ENCODE measurements at regions not wholly inside any gene's neighbourhood (a gene's known extent, or its start where the extent isn't known, plus 50 kb on each side); places are given as distances from the start of the nearest gene placed in this dataset.

GRCh38 chr14:103273145-103273744 lies 60.8 kb upstream of the EIF5 start:
- no peak for TF ChIP-seq CTCF (IDR thresholded peaks at IDR 0.05)
- intact Hi-C loops (cut with DNase I) = no loop called here

GRCh38 chr14:103273745-103274615 lies 60.1 kb upstream of the EIF5 start:
- Histone ChIP-seq H3K9me3 (no peaks in the 10 kb centered on the region), H3K27me3 (replicated peaks; ENCODE audit: insufficient read depth) (no peaks in the 10 kb centered on the region), H3K36me3 (no peaks in the 10 kb centered on the region), H3K4me1 (replicated peaks) (no peaks in the 10 kb centered on the region), H3K27ac (no peak overlapping the region), H3K4me3 (peak overlapping the region in 1 of 2 donors; percentile 17)
- 26% methylated on average over 63 of the region's 79 CpGs for WGBS
- TF ChIP-seq CTCF (IDR thresholded peaks at IDR 0.05) (no peak), POLR2AphosphoS5 (IDR thresholded peaks at IDR 0.05) (no peak), POLR2A (IDR thresholded peaks at IDR 0.05) (no peak)
- intact Hi-C loops (cut with DNase I) = no loop called here
- no peak for DNase-seq (ENCODE audit: low spot score)

More at GRCh38 chr14:103273145-103273744, 60.8 kb upstream of the EIF5 start:
- Histone ChIP-seq H3K27ac (no peak overlapping the region), H3K27me3 (replicated peaks; ENCODE audit: insufficient read depth) (no peaks in the 10 kb centered on the region), H3K4me3 (peak overlapping the region; percentile 17), H3K36me3 (no peaks in the 10 kb centered on the region), H3K4me1 (replicated peaks) (no peaks in the 10 kb centered on the region), H3K9me3 (no peaks in the 10 kb centered on the region)
- WGBS = 10% methylated on average over 41 of the region's 63 CpGs
- no peak for DNase-seq (ENCODE audit: low spot score)

GRCh38 chr14:103275000-103275399 lies 59.0 kb upstream of the EIF5 start:
- intact Hi-C loops (cut with DNase I) = no loop called here
- no peaks in the 10 kb centered on the region for H3K36me3 ChIP-seq
- H3K27ac ChIP-seq = no peak overlapping the region
- no peak for TF ChIP-seq POLR2A (IDR thresholded peaks at IDR 0.05)
- no peak for TF ChIP-seq CTCF (IDR thresholded peaks at IDR 0.05)
- TF ChIP-seq POLR2AphosphoS5 (IDR thresholded peaks at IDR 0.05) = no peak
- H3K4me3 ChIP-seq = no peak overlapping the region
- no peak for DNase-seq (ENCODE audit: low spot score)
- no peaks in the 10 kb centered on the region for H3K27me3 ChIP-seq (replicated peaks; ENCODE audit: insufficient read depth)
- H3K9me3 ChIP-seq = no peaks in the 10 kb centered on the region
- H3K4me1 ChIP-seq (replicated peaks) = no peaks in the 10 kb centered on the region

- Histone ChIP-seq H3K27me3 (replicated peaks; ENCODE audit: insufficient read depth) (no peaks in the 10 kb centered on the region), H3K4me1 (replicated peaks) (no peaks in the 10 kb centered on the region), H3K4me3 (no peak overlapping the region), H3K9me3 (no peaks in the 10 kb centered on the region), H3K36me3 (no peaks in the 10 kb centered on the region), H3K27ac (no peak overlapping the region)
- intact Hi-C loops (cut with DNase I) = no loop called here
- WGBS = 94% methylated on average over 8 of the region's 8 CpGs
- TF ChIP-seq CTCF (IDR thresholded peaks at IDR 0.05) (no peak), POLR2AphosphoS5 (IDR thresholded peaks at IDR 0.05) (no peak), POLR2A (IDR thresholded peaks at IDR 0.05) (no peak)
- DNase-seq (ENCODE audit: low spot score) = no peak
These were observed 56.1 kb upstream of the EIF5 start for GRCh38 chr14:103277931-103278330.
